Testis (tissue), 2 donors: ENCODE measurements at regions not wholly inside any gene's neighbourhood (a gene's known extent, or its start where the extent isn't known, plus 50 kb on each side); places are given as distances from the start of the nearest gene placed in this dataset.

ENCODE experiments used
- DNase-seq: peaks from one replicate; pipeline ENCODE4 v3.0.0-alpha.2; 2019
- H3K27ac ChIP-seq, 2 donors: fragments of 200-600 bp; sonication (generic); one replicate each; pipeline ENCODE4 v1.5.1; 2019
- H3K27me3 ChIP-seq: fragments of 200-600 bp; sonication (generic); one replicate; pipeline ENCODE4 v1.5.1; 2019
- H3K36me3 ChIP-seq: fragments of 200-600 bp; sonication (generic); one replicate; pipeline ENCODE4 v1.5.1; 2017; ENCODE audit warnings: low read depth; ENCODE audit errors: missing control alignments
- H3K4me1 ChIP-seq: fragments of 200-600 bp; sonication (generic); one replicate; pipeline ENCODE4 v1.5.1; 2019
- H3K4me3 ChIP-seq, 2 donors: fragments of 200-600 bp; sonication (generic); one replicate each; pipeline ENCODE4 v1.5.1; 2017 to 2019
- H3K9me3 ChIP-seq: fragments of 200-600 bp; sonication (generic); one replicate; pipeline ENCODE4 v1.5.1; 2017
- CTCF ChIP-seq, 3 experiments: fragments of 450-650 bp in 2 of 3; fragments of 200-600 bp in 1 of 3; sonication (generic) in 1 of 3; IDR thresholded peaks; one replicate each; pipeline ENCODE4 v1.5.1; 2016 to 2019; ENCODE audit warnings: antibody characterized with exemption in 3 of 3, mild to moderate bottlenecking in 2 of 3, moderate library complexity in 1 of 3
- POLR2A ChIP-seq: fragments of 450-650 bp; IDR thresholded peaks from one replicate; pipeline ENCODE4 v1.6.1; 2017; ENCODE audit warnings: antibody characterized with exemption, mild to moderate bottlenecking, moderate library complexity
- WGBS, 2 donors: methylation state at CpG; one replicate each; pipeline ENCODE4 v1.1.5; 2018; 5-methylcytosine and 5-hydroxymethylcytosine counted together
- intact Hi-C: fragments of 100-400 bp; cut with DNase I; formaldehyde crosslinking; loops from one replicate; pipeline ENCODE4 v1.15.1; 2023; ENCODE audit warnings: low total_unique reads

- Histone ChIP-seq H3K9me3 (no peaks in the 10 kb centered on the region), H3K27ac (no peak overlapping the region), H3K36me3 (no peaks in the 10 kb centered on the region), H3K4me3 (no peak overlapping the region), H3K4me1 (no peaks in the 10 kb centered on the region), H3K27me3 (no peaks in the 10 kb centered on the region)
- DNase-seq: no peak
- intact Hi-C loops: no loop called here
- WGBS, 2 donors: 91 to 100% methylated on average over 4 to 5 of the region's 5 CpGs
- TF ChIP-seq POLR2A: no peak
- TF ChIP-seq CTCF (IDR thresholded peaks at IDR 0.05): no peak
These were observed 368.5 kb upstream of the MGMT start for GRCh38 chr10:129098517-129098916.

GRCh38 chr10:129099486-129099885 is 367.6 kb upstream of the MGMT start:
- no peak overlapping the region for H3K4me3 ChIP-seq
- H3K9me3 ChIP-seq: no peaks in the 10 kb centered on the region
- H3K27me3 ChIP-seq: no peaks in the 10 kb centered on the region
- no peak for DNase-seq
- no peaks in the 10 kb centered on the region for H3K4me1 ChIP-seq
- no peak for TF ChIP-seq POLR2A
- TF ChIP-seq CTCF (IDR thresholded peaks at IDR 0.05): no peak
- no peaks in the 10 kb centered on the region for H3K36me3 ChIP-seq
- H3K27ac ChIP-seq: no peak overlapping the region
- WGBS, 2 donors: 97% methylated on average over 5 of the region's 5 CpGs
- intact Hi-C loops: no loop called here

- TF ChIP-seq CTCF (IDR thresholded peaks at IDR 0.05): no peak
- no peak for TF ChIP-seq POLR2A
- no peak overlapping the region for H3K27ac ChIP-seq
- no peaks in the 10 kb centered on the region for H3K4me1 ChIP-seq
- no peaks in the 10 kb centered on the region for H3K36me3 ChIP-seq
- no peak overlapping the region for H3K4me3 ChIP-seq
- H3K27me3 ChIP-seq: no peaks in the 10 kb centered on the region
- intact Hi-C loops: no loop called here
- H3K9me3 ChIP-seq: no peaks in the 10 kb centered on the region
- WGBS, 2 donors: 94% methylated on average over 7 of the region's 7 CpGs
- no peak for DNase-seq
These were observed 367.0 kb upstream of the MGMT start for GRCh38 chr10:129099992-129100391.

GRCh38 chr10:129101232-129101980 is 365.6 kb upstream of the MGMT start:
- Histone ChIP-seq H3K27me3 (no peaks in the 10 kb centered on the region), H3K4me1 (peaks cover 3% of the 10 kb centered on the region), H3K36me3 (no peaks in the 10 kb centered on the region), H3K27ac (no peak overlapping the region), H3K4me3 (no peak overlapping the region), H3K9me3 (no peaks in the 10 kb centered on the region)
- no peak for DNase-seq
- 90 to 93% methylated on average over 10 of the region's 10 CpGs for WGBS, 2 donors
- intact Hi-C loops: no loop called here
- TF ChIP-seq POLR2A: no peak
- no peak for TF ChIP-seq CTCF (IDR thresholded peaks at IDR 0.05)
